ENCODE measurements at regions not wholly inside any gene's neighbourhood (a gene's known extent, or its start where the extent isn't known, plus 50 kb on each side); places are given as distances from the start of the nearest gene placed in this dataset.

- no peaks in the 10 kb centered on the region for H3K4me1 Mint-ChIP-seq (ENCODE audit: low read depth)
- H3K27me3 Mint-ChIP-seq, result peaks cover 1% of the 10 kb centered on the region
- intact Hi-C loops (cut with micrococcal nuclease), result no loop called here
- no peak overlapping the region for H3K4me3 Mint-ChIP-seq
- H3K36me3 Mint-ChIP-seq (ENCODE audit: low read depth), result no peaks in the 10 kb centered on the region
- H3K9me3 Mint-ChIP-seq, result no peaks in the 10 kb centered on the region
- H3K27ac Mint-ChIP-seq, result no peak overlapping the region
Observed at GRCh38 chr5:164784230-164784629, 1278.8 kb downstream of the MAT2B start.

DNA sequence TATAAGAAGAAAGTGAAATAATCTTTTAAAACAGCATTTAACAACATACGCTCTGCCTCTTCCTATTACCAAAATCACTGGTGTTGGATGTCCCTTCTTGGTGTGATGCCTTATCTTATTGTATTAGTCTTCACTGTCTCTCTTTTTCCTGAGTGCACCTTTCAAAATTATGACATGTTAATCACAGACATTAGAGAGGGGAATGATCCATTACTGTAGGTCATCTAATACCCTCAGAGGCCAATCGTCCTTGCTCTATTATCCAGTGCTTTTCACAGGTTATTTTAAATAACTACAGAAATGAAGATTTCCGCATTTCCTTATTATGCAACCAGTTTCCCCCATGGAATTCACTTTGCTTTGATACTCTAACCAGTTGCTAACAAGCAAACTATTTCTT is 1292.7 kb downstream of the MAT2B start:
- H3K27me3 Mint-ChIP-seq, result no peaks in the 10 kb centered on the region
- no peaks in the 10 kb centered on the region for H3K4me1 Mint-ChIP-seq (ENCODE audit: low read depth)
- no peak overlapping the region for H3K4me3 Mint-ChIP-seq
- intact Hi-C loops (cut with micrococcal nuclease), result no loop called here
- H3K9me3 Mint-ChIP-seq, result peaks cover 30% of the 10 kb centered on the region
- H3K27ac Mint-ChIP-seq, result no peak overlapping the region
- no peaks in the 10 kb centered on the region for H3K36me3 Mint-ChIP-seq (ENCODE audit: low read depth)

GRCh38 chr5:164799391-164799790 is 1294.0 kb downstream of the MAT2B start:
- H3K9me3 Mint-ChIP-seq, result peaks cover 30% of the 10 kb centered on the region
- intact Hi-C loops (cut with micrococcal nuclease), result no loop called here
- no peaks in the 10 kb centered on the region for H3K27me3 Mint-ChIP-seq
- no peak overlapping the region for H3K4me3 Mint-ChIP-seq
- no peaks in the 10 kb centered on the region for H3K36me3 Mint-ChIP-seq (ENCODE audit: low read depth)
- no peaks in the 10 kb centered on the region for H3K4me1 Mint-ChIP-seq (ENCODE audit: low read depth)
- no peak overlapping the region for H3K27ac Mint-ChIP-seq

GRCh38 chr5:164801910-164802309 is 1296.5 kb downstream of the MAT2B start:
- H3K27ac Mint-ChIP-seq, result no peak overlapping the region
- H3K9me3 Mint-ChIP-seq, result peaks cover 30% of the 10 kb centered on the region
- intact Hi-C loops (cut with micrococcal nuclease), result no loop called here
- H3K4me1 Mint-ChIP-seq (ENCODE audit: low read depth), result no peaks in the 10 kb centered on the region
- no peaks in the 10 kb centered on the region for H3K36me3 Mint-ChIP-seq (ENCODE audit: low read depth)
- no peaks in the 10 kb centered on the region for H3K27me3 Mint-ChIP-seq
- H3K4me3 Mint-ChIP-seq, result no peak overlapping the region

- Mint-ChIP-seq H3K4me3 (no peak overlapping the region), H3K27ac (no peak overlapping the region)
Observed at GRCh38 chr5:164809821-164810220, 1304.4 kb downstream of the MAT2B start.

DNA sequence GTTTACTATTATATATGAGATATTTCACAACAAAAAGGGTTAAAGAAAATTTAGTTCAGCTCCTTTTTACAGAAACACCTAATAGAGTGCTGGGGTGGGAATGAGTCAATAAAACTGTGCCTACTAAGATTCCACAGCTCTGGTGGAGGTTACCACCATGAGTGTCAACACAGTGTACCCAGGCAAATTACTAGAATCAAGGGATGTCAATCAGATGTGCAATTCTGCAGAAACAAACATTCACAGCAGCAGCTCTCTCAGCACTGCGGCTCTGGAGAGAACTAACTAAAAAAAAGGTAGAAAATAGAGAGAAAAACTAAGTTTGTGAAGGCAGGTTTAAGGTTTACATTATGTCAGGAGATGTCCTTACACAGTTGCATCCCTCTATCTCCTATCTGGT is 1313.0 kb downstream of the MAT2B start:
- Mint-ChIP-seq H3K9me3 (no peaks in the 10 kb centered on the region), H3K27me3 (no peaks in the 10 kb centered on the region), H3K4me1 (ENCODE audit: low read depth) (no peaks in the 10 kb centered on the region), H3K4me3 (no peak overlapping the region), H3K27ac (no peak overlapping the region), H3K36me3 (ENCODE audit: low read depth) (no peaks in the 10 kb centered on the region)
- intact Hi-C loops (cut with micrococcal nuclease), result no loop called here

More at GRCh38 chr5:164809821-164810220, 1304.4 kb downstream of the MAT2B start:
- H3K36me3 Mint-ChIP-seq (ENCODE audit: low read depth), result no peaks in the 10 kb centered on the region
- H3K9me3 Mint-ChIP-seq, result no peaks in the 10 kb centered on the region
- H3K4me1 Mint-ChIP-seq (ENCODE audit: low read depth), result no peaks in the 10 kb centered on the region
- peaks cover 1% of the 10 kb centered on the region for H3K27me3 Mint-ChIP-seq
- intact Hi-C loops (cut with micrococcal nuclease), result no loop called here

- Mint-ChIP-seq H3K36me3 (ENCODE audit: low read depth) (no peaks in the 10 kb centered on the region), H3K9me3 (no peaks in the 10 kb centered on the region)
Observed at GRCh38 chr5:164824671-164825070, 1319.3 kb downstream of the MAT2B start.

DNA sequence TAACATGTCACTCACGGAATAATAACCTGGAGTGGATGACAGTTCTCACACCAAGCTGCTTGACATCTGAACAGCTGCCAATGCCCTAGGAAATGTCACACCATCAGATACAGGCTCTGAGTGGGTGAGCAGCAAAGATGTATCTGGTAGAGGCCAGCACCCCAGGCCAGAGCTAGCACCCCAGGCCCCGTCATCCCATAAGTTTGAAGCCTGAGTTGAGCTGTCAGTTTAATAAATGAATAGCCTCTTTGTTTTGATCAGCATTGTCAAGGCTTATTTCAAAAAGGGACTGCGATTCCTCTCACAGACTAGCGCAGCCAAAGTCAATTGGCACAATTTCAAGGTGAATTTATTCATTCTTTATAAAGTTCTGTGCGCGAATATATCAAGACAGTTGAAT is 1327.1 kb downstream of the MAT2B start:
- H3K27ac Mint-ChIP-seq, result no peak overlapping the region
- intact Hi-C loops (cut with micrococcal nuclease), result no loop called here
- no peaks in the 10 kb centered on the region for H3K27me3 Mint-ChIP-seq
- no peaks in the 10 kb centered on the region for H3K4me1 Mint-ChIP-seq (ENCODE audit: low read depth)
- no peaks in the 10 kb centered on the region for H3K9me3 Mint-ChIP-seq
- H3K36me3 Mint-ChIP-seq (ENCODE audit: low read depth), result no peaks in the 10 kb centered on the region
- H3K4me3 Mint-ChIP-seq, result no peak overlapping the region

More at GRCh38 chr5:164824671-164825070, 1319.3 kb downstream of the MAT2B start:
- intact Hi-C loops (cut with micrococcal nuclease), result no loop called here
- Mint-ChIP-seq H3K4me3 (no peak overlapping the region), H3K4me1 (ENCODE audit: low read depth) (no peaks in the 10 kb centered on the region), H3K27me3 (no peaks in the 10 kb centered on the region), H3K27ac (no peak overlapping the region)

- Mint-ChIP-seq H3K27ac (no peak overlapping the region), H3K4me3 (no peak overlapping the region), H3K9me3 (peaks cover 46% of the 10 kb centered on the region), H3K27me3 (no peaks in the 10 kb centered on the region), H3K36me3 (ENCODE audit: low read depth) (no peaks in the 10 kb centered on the region), H3K4me1 (ENCODE audit: low read depth) (no peaks in the 10 kb centered on the region)
- intact Hi-C loops (cut with micrococcal nuclease), result no loop called here
Observed at GRCh38 chr5:164844348-164844747, 1338.9 kb downstream of the MAT2B start.

DNA sequence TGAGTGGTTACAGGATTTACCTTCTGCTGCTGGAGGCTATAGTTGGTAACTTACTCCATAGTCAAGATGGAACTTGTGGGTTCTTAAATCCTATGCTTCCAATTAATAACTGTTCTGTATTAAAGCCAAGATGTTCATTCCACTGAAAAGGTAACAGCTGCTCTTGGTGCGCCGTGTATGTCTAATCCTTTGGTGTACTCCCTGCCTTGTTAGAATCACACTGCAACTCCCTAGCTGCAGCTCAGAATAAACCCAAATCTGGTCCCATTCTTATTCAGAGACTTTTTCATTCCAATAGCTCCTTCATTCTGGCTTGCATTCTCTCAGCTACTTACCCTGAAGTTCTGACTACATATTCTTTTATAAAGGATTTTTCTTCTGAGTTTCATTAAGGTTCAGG is 1355.5 kb downstream of the MAT2B start:
- no peaks in the 10 kb centered on the region for H3K4me1 Mint-ChIP-seq (ENCODE audit: low read depth)
- peaks cover 13% of the 10 kb centered on the region for H3K9me3 Mint-ChIP-seq
- intact Hi-C loops (cut with micrococcal nuclease), result no loop called here
- no peak overlapping the region for H3K4me3 Mint-ChIP-seq
- H3K27me3 Mint-ChIP-seq, result no peaks in the 10 kb centered on the region
- H3K36me3 Mint-ChIP-seq (ENCODE audit: low read depth), result no peaks in the 10 kb centered on the region
- H3K27ac Mint-ChIP-seq, result no peak overlapping the region

DNA sequence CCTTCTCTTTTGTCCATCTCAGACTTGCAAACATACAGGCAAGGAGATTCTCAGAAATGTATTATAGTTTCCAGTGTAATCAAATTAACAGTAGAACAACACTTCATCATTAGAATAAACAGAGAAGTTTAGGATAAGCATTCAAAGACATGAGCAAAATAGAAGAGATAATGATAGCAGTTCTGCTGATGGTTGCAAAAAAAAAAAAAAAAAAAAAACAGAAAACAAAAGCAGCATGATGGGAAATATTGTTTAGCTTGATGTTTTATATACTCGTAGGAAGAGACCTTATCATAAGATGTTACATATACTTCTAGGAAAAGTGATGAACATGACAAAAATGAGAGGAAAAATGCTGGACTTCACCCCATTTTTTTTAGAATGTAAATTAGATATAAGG is 1356.2 kb downstream of the MAT2B start:
- no peak overlapping the region for H3K27ac Mint-ChIP-seq
- no peaks in the 10 kb centered on the region for H3K27me3 Mint-ChIP-seq
- H3K9me3 Mint-ChIP-seq, result peaks cover 13% of the 10 kb centered on the region
- intact Hi-C loops (cut with micrococcal nuclease), result no loop called here
- no peaks in the 10 kb centered on the region for H3K36me3 Mint-ChIP-seq (ENCODE audit: low read depth)
- H3K4me1 Mint-ChIP-seq (ENCODE audit: low read depth), result no peaks in the 10 kb centered on the region
- no peak overlapping the region for H3K4me3 Mint-ChIP-seq

- no peaks in the 10 kb centered on the region for H3K36me3 Mint-ChIP-seq (ENCODE audit: low read depth)
- intact Hi-C loops (cut with micrococcal nuclease), result no loop called here
- H3K4me3 Mint-ChIP-seq, result no peak overlapping the region
- H3K9me3 Mint-ChIP-seq, result no peaks in the 10 kb centered on the region
- no peak overlapping the region for H3K27ac Mint-ChIP-seq
- H3K27me3 Mint-ChIP-seq, result no peaks in the 10 kb centered on the region
- peaks cover 7% of the 10 kb centered on the region for H3K4me1 Mint-ChIP-seq (ENCODE audit: low read depth)
Observed at GRCh38 chr5:164868761-164869160, 1363.3 kb downstream of the MAT2B start.

DNA sequence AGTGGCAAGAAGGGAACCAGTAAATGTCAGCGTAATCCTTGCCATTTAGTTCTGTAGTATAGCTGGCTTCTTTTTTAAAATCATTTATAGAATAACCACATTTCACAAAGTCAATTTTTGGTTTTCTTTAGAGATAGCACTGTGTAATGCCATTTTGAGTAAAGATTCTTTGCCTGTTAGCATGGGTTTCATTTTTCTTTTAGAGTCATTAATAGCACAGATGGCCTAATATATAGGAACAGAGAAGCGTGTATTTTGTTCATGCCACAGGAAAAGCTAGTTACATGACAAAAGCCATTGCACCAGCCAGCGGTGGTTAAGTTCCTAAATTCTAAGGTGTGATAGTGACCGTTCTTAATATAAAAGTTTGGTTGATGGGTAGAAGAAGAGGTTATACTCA is 1363.9 kb downstream of the MAT2B start:
- no peak overlapping the region for H3K27ac Mint-ChIP-seq

GRCh38 chr5:164876793-164877192 is 1371.4 kb downstream of the MAT2B start:
- H3K4me1 Mint-ChIP-seq (ENCODE audit: low read depth), result no peaks in the 10 kb centered on the region
- H3K27me3 Mint-ChIP-seq, result no peaks in the 10 kb centered on the region
- no peak overlapping the region for H3K27ac Mint-ChIP-seq
- no peaks in the 10 kb centered on the region for H3K9me3 Mint-ChIP-seq
- H3K36me3 Mint-ChIP-seq (ENCODE audit: low read depth), result no peaks in the 10 kb centered on the region
- intact Hi-C loops (cut with micrococcal nuclease), result no loop called here
- H3K4me3 Mint-ChIP-seq, result no peak overlapping the region

More for the DNA sequence above, 1363.9 kb downstream of the MAT2B start:
- Mint-ChIP-seq H3K4me1 (ENCODE audit: low read depth) (peaks cover 7% of the 10 kb centered on the region), H3K27me3 (no peaks in the 10 kb centered on the region), H3K36me3 (ENCODE audit: low read depth) (no peaks in the 10 kb centered on the region), H3K9me3 (no peaks in the 10 kb centered on the region), H3K4me3 (no peak overlapping the region)
- intact Hi-C loops (cut with micrococcal nuclease), result no loop called here

GRCh38 chr5:164881442-164881841 is 1376.0 kb downstream of the MAT2B start:
- intact Hi-C loops (cut with micrococcal nuclease), result no loop called here
- Mint-ChIP-seq H3K4me1 (ENCODE audit: low read depth) (no peaks in the 10 kb centered on the region), H3K27ac (no peak overlapping the region), H3K4me3 (no peak overlapping the region), H3K36me3 (ENCODE audit: low read depth) (no peaks in the 10 kb centered on the region), H3K9me3 (no peaks in the 10 kb centered on the region), H3K27me3 (no peaks in the 10 kb centered on the region)

Data from dendritic cell treated with granulocyte-macrophage colony-stimulating factor and Interleukin-4, amounts not matched to agents 40 ng/mL and 50 ng/mL, for 4 days (primary cell).